ENCODE measurements at regions not wholly inside any gene's neighbourhood (a gene's known extent, or its start where the extent isn't known, plus 50 kb on each side); places are given as distances from the start of the nearest gene placed in this dataset.
"Not testable (repeated sequence)": the region's sequence is repeated elsewhere in the genome, so short reads cannot be mapped to it uniquely, and the experiment has no call there.

DNA sequence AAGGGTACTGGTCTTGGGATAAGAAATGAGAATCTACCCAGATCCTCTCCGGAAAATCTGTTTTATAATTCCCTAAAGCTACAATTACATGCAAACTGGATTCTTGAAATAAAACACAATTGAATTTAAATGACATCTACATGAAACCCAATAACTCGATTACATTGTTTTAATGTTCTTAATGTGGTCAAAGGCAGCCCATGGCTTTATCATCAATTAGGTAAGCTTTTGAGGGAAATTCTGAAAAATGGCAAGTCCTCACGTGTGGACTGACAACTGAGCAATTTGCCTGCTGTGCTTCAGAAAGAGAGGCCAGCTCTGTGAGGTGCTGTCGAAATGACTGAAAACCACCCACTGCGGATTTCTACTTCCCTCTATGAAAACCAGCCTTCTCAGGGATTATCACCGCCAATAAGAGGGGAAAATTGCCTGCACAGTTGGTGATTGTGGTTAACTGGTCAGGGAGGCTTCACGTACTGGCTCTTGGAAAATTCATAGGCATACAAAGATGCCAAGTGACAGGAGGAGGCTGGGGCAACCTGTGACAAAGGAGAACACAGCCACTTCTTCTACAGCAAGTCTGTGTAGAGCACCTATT is 200.8 kb upstream of the SLCO3A1 start:
- Mint-ChIP-seq H3K9me3 (peaks cover 14% of the 10 kb centered on the region), H3K4me3 (no peak overlapping the region), H3K27ac (no peak overlapping the region), H3K36me3 (ENCODE audit: low read depth) (no peaks in the 10 kb centered on the region), H3K4me1 (ENCODE audit: low read depth) (no peaks in the 10 kb centered on the region), H3K27me3 (ENCODE audit: insufficient read depth) (peaks cover 1% of the 10 kb centered on the region; the same call in 1 of the 2 replicates)
- no peak for DNase-seq
- no peak for TF ChIP-seq CTCF (IDR thresholded peaks at IDR 0.05)

GRCh38 chr15:91655563-91656290 is 197.8 kb upstream of the SLCO3A1 start:
- not testable (repeated sequence) for H3K36me3 Mint-ChIP-seq (ENCODE audit: low read depth); H3K27me3 Mint-ChIP-seq (ENCODE audit: insufficient read depth); H3K4me3 Mint-ChIP-seq; H3K4me1 Mint-ChIP-seq (ENCODE audit: low read depth); H3K27ac Mint-ChIP-seq; DNase-seq
- H3K9me3 Mint-ChIP-seq: peaks cover 32% of the 10 kb centered on the region

DNA sequence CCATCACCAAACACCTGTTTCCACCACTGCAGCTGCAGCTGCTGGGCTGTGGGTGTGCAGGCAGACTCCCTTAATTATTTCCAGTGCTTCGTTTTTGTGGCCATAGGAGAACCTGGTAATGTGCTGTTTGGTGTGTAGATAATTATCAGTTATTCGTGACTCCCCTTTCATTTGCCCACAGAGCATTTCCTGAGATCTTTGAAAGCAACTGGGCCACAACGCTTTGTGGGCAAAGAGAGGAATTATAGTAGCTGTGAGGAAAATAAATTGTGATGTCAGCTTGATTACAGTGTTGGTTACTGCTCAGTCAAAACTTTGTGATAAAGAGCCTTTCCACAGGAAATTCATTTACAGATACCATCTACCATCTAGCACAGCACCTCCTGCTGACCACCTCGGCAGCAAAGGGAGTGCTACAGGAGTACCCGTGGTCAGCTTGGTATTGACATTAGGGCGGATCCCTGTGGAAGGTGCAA is 193.3 kb upstream of the SLCO3A1 start:
- DNase-seq: no peak
- no peak overlapping the region for H3K4me3 Mint-ChIP-seq
- peaks cover 32% of the 10 kb centered on the region for H3K9me3 Mint-ChIP-seq
- no peaks in the 10 kb centered on the region for H3K36me3 Mint-ChIP-seq (ENCODE audit: low read depth)
- H3K4me1 Mint-ChIP-seq (ENCODE audit: low read depth): no peaks in the 10 kb centered on the region
- H3K27ac Mint-ChIP-seq: no peak overlapping the region
- no peaks in the 10 kb centered on the region for H3K27me3 Mint-ChIP-seq (ENCODE audit: insufficient read depth)
- TF ChIP-seq CTCF (IDR thresholded peaks at IDR 0.05): no peak

DNA sequence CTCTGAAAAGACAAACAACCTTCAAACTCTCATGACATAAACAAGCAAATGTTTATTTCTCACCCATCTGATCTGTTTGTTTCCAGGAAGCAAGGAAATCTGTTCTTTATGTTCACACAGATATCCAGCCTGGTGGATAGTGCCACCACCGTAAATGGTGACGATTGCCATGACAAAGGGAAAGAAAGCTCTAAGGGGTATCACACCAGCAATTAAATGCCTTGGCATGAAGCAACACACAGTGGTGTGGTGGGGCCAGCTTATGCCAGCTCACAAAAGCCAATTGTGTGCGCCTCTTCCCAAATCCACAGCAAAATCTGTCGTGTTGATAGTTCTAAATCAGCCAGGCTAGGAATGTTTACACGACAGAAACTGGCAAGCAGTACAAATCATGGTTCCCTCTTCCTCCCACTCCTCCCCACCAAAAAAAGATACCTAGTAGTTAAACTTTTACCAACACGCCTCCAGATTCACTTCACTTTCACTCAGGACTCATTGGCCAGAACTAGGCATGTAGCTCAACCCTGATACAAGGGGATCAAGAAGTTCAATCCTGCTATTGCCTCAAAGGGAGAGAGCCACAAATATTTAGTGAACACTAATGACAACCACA is 189.2 kb upstream of the SLCO3A1 start:
- no peak for DNase-seq
- Mint-ChIP-seq H3K36me3 (ENCODE audit: low read depth) (no peaks in the 10 kb centered on the region), H3K27ac (no peak overlapping the region), H3K4me3 (no peak overlapping the region), H3K27me3 (ENCODE audit: insufficient read depth) (no peaks in the 10 kb centered on the region), H3K4me1 (ENCODE audit: low read depth) (no peaks in the 10 kb centered on the region), H3K9me3 (peaks cover 9% of the 10 kb centered on the region; the same call in 1 of the 2 replicates)
- no peak for TF ChIP-seq CTCF (IDR thresholded peaks at IDR 0.05)

- Mint-ChIP-seq H3K4me3 (no peak overlapping the region), H3K27ac (no peak overlapping the region), H3K9me3 (peaks cover 8% of the 10 kb centered on the region; the same call in 1 of the 2 replicates), H3K27me3 (ENCODE audit: insufficient read depth) (no peaks in the 10 kb centered on the region), H3K4me1 (ENCODE audit: low read depth) (no peaks in the 10 kb centered on the region), H3K36me3 (ENCODE audit: low read depth) (no peaks in the 10 kb centered on the region)
- no peak for DNase-seq
- no peak for TF ChIP-seq CTCF (IDR thresholded peaks at IDR 0.05)
Measured at GRCh38 chr15:91665212-91665611, 188.3 kb upstream of the SLCO3A1 start.

DNA sequence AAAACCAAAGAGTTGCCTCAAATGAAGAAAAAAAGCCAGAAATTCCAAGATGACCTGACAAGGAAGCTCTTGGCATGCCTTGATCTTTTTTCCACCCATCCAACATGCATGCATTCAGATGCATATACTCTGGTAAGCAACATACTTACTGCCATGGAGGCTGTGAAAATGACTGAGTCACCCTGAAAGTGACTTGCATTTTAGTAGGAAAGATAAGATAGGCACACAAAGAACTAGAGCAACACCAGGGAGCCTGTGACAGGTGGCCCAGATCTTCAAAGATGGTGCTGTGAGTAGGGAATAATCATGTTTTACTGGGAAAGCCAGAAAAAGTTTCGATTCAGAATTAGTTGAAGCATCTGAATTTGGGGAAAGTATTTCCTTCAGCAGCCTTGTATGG is 185.1 kb upstream of the SLCO3A1 start:
- Mint-ChIP-seq H3K27me3 (ENCODE audit: insufficient read depth) (no peaks in the 10 kb centered on the region), H3K27ac (no peak overlapping the region), H3K4me1 (ENCODE audit: low read depth) (no peaks in the 10 kb centered on the region), H3K9me3 (peaks cover 20% of the 10 kb centered on the region), H3K4me3 (no peak overlapping the region), H3K36me3 (ENCODE audit: low read depth) (no peaks in the 10 kb centered on the region)
- DNase-seq: no peak
- no peak for TF ChIP-seq CTCF (IDR thresholded peaks at IDR 0.05)

All from HFFc6 (cell line).